Kidney (tissue), 10 donors: ENCODE measurements at regions not wholly inside any gene's neighbourhood (a gene's known extent, or its start where the extent isn't known, plus 50 kb on each side); places are given as distances from the start of the nearest gene placed in this dataset.
A peak's percentile ranks its signal among the peaks of the same experiment; 100 is the strongest.
"Not testable (repeated sequence)": the region's sequence is repeated elsewhere in the genome, so short reads cannot be mapped to it uniquely, and the experiment has no call there.

Experiments used
- DNase-seq, 5 donors: peaks; one replicate each; pipeline ENCODE4 v3.0.0-alpha.2; 2013 to 2020
- FAIRE-seq: peaks from 2 replicates; lab custom pipeline; 2012; peaks lifted over from hg19 to GRCh38; lab: Jason Lieb, UNC
- H3K27ac ChIP-seq, 2 donors: one replicate each; pipeline ENCODE4 v1.7.0; 2013; ENCODE audit warnings: low read depth in 2 of 2, low read length in 2 of 2, inconsistent platforms in 1 of 2
- H3K27me3 ChIP-seq: one replicate; pipeline ENCODE4 v1.7.1; 2013; ENCODE audit warnings: low read length, inconsistent platforms; ENCODE audit not compliant: control insufficient read depth, insufficient read depth
- H3K36me3 ChIP-seq, 3 donors: one replicate each; pipeline versions ENCODE4 v1.7.0 to v1.7.1; 2013; ENCODE audit warnings: low read length in 3 of 3, control low read depth in 1 of 3, inconsistent platforms in 1 of 3; ENCODE audit not compliant: insufficient read depth in 3 of 3, control insufficient read depth in 2 of 3
- H3K4me1 ChIP-seq, 3 donors: one replicate each; pipeline versions ENCODE4 v1.7.0 to v1.7.1; 2013; ENCODE audit warnings: low read length in 3 of 3, inconsistent platforms in 1 of 3, low read depth in 1 of 3; ENCODE audit not compliant: control insufficient read depth in 2 of 3, insufficient read depth in 2 of 3
- H3K4me3 ChIP-seq, 3 donors: one replicate each; pipeline versions ENCODE4 v1.7.0 to v1.8.1; 2013; ENCODE audit warnings: low read length in 3 of 3, control low read depth in 1 of 3, inconsistent platforms in 1 of 3
- H3K9ac ChIP-seq, 3 donors: one replicate each; pipeline versions ENCODE4 v1.7.0 to v1.7.1; 2013; ENCODE audit warnings: low read length in 3 of 3, control low read depth in 1 of 3, inconsistent platforms in 1 of 3
- H3K9me3 ChIP-seq, 3 donors: one replicate each; pipeline versions ENCODE4 v1.7.0 to v1.7.1; 2013; ENCODE audit warnings: low read length in 3 of 3, control low read depth in 1 of 3, inconsistent platforms in 1 of 3; ENCODE audit not compliant: control insufficient read depth in 2 of 3, insufficient read depth in 1 of 3
- intact Hi-C: fragments of 100-400 bp; cut with DNase I; formaldehyde crosslinking; loops from one replicate; pipeline ENCODE4 v1.11.1; 2022
- donor health status: control.
- donor health status: control.
- donor health status: DM: yes; HTN: yes; CAD: no.
- donor health status: Normal renal cell carcinoma (clear cell type).

GRCh38 chr7:6937746-6938145 lies 111.7 kb upstream of the CCZ1B start:
- H3K9ac ChIP-seq, H3K27me3 ChIP-seq, H3K4me3 ChIP-seq, H3K9me3 ChIP-seq, H3K27ac ChIP-seq, intact Hi-C loops, FAIRE-seq, H3K36me3 ChIP-seq, H3K4me1 ChIP-seq, DNase-seq: not testable (repeated sequence)

DNA sequence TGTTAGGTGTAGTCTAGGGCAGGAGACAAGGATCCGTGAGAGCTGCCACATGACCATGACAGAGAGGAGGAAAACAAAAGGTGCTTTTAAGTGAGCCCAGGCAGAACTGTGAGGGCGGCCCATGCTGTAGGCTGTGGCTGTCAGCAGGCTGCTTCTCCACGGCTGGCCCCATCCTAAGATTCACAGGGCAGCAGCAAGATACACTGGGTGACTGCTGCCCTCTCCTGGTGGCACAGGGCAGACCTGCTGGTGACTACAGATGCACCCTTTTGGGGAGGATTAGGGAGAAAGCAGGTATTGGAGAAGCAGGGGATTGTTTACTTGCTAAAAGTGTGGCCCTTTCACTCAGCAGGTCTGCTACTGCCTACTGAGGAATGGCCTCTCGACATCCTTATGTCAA lies 112.2 kb upstream of the CCZ1B start:
- H3K27ac ChIP-seq, intact Hi-C loops, H3K27me3 ChIP-seq, H3K4me3 ChIP-seq, H3K36me3 ChIP-seq, FAIRE-seq, H3K9me3 ChIP-seq, H3K9ac ChIP-seq, H3K4me1 ChIP-seq: not testable (repeated sequence)
- DNase-seq = peak in 2 of 5 donors; percentile 5 to 12

DNA sequence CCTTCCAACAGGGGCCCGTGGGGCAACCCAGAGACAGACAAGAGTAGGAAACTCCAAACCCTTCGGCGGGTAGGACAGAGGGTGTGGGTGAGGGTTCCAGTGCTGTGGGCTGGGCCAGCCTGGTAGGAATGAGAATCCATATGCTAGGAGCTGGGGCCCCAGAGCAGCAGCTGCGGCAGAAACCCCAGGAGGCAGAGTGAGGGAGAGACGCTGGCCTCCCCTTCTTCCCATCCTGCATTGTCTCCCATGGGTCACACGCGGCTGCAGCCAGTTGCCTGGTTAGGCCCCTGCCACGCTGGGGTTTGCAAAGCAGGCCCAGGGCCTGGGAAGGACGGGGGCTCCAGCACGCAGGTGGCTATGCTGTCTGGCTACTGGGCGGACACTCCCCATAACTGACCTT lies 113.1 kb upstream of the CCZ1B start:
- H3K27me3 ChIP-seq, H3K27ac ChIP-seq, FAIRE-seq, DNase-seq, H3K4me1 ChIP-seq, intact Hi-C loops, H3K9ac ChIP-seq, H3K9me3 ChIP-seq, H3K36me3 ChIP-seq, H3K4me3 ChIP-seq: not testable (repeated sequence)

DNA sequence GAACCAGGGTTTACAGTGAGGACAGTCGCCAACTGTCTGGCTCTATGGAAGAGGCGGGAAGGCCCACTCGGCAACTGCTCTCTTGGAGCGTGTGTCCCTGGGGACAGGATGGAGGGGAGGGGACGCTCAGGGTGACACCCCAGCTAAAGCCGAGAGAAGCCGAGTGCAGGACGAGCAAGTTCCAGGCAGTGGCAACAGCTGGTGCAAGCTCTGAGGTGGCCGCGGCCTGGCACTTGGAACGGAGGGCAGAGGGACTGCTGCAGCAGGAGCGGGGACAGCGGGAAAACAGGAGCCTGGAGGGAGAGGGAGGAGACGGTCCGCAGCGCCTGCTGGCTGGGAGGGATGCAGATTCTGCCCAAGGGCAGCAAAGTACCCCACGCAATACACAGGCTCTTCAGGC lies 113.8 kb upstream of the CCZ1B start:
- H3K27me3 ChIP-seq, H3K9ac ChIP-seq, DNase-seq, FAIRE-seq, H3K27ac ChIP-seq, H3K4me1 ChIP-seq, H3K9me3 ChIP-seq, H3K4me3 ChIP-seq, intact Hi-C loops, H3K36me3 ChIP-seq: not testable (repeated sequence)

DNA sequence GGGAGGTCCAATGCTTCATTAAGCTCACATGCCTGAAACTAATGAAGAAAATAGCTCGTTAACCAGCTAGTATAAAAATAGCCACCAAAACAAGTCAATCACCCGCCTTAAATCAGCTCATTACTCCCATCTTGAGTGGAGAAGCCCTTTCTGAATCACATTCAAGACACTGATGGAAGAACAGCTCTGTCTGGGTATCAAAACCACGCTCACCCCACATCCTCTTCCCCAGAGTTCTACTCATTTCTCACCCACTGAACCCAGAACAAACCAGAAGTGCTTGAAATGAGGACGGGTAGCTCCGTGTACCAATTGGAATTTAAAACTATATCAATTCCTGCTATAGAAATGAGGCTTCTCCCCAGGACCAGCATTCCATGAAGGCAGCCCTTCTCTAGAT lies 120.8 kb upstream of the CCZ1B start:
- H3K9me3 ChIP-seq, DNase-seq, H3K36me3 ChIP-seq, H3K4me3 ChIP-seq, H3K4me1 ChIP-seq, FAIRE-seq, H3K27me3 ChIP-seq, H3K9ac ChIP-seq, H3K27ac ChIP-seq, intact Hi-C loops: not testable (repeated sequence)

- H3K36me3 ChIP-seq, H3K27me3 ChIP-seq, H3K9ac ChIP-seq, H3K4me1 ChIP-seq, FAIRE-seq, H3K9me3 ChIP-seq, H3K4me3 ChIP-seq, H3K27ac ChIP-seq, intact Hi-C loops, DNase-seq: not testable (repeated sequence)
These were observed 124.2 kb upstream of the CCZ1B start for GRCh38 chr7:6950231-6950630.

DNA sequence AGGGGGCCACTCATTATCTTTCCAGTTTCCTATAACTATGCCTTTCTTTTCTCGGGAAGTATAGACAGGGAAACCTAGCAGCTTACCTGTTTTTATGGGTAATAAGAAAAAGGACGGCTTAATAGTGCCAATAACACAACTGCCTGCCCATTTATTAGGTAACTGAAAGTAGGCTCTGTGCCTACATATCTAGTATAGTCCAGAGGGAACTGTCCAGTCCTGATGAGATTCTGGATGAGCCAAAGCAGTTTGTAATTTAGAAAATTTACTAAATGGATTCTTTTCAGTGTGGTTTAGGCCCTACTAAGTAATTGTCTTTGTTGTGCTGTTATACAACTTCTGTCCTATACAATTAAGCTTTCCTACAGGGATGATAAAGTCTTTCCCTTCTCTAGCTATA lies 125.5 kb upstream of the CCZ1B start:
- H3K4me1 ChIP-seq, intact Hi-C loops, H3K27me3 ChIP-seq, FAIRE-seq, H3K4me3 ChIP-seq, H3K9me3 ChIP-seq, H3K9ac ChIP-seq, H3K27ac ChIP-seq, DNase-seq, H3K36me3 ChIP-seq: not testable (repeated sequence)
